Panc1 (cell line): ENCODE measurements at regions not wholly inside any gene's neighbourhood (a gene's known extent, or its start where the extent isn't known, plus 50 kb on each side); places are given as distances from the start of the nearest gene placed in this dataset.

ENCODE experiments used
- ATAC-seq: fragments of 200-7000 bp; cut with Tn5 transposase; 2 replicates; pipeline ENCODE4 v1.9.1; 2020; ENCODE audit warnings: mild to moderate bottlenecking, moderate library complexity
- BruUV-seq: library from RNA; stranded (reverse); fragments of 400-500 nt; replicated peaks from 2 replicates; lab custom pipeline; 2021; lab: Mats Ljungman, UMichigan
- CTCF ChIA-PET: fragments of 300-600 bp; sonication (Branson Sonifier 250); formaldehyde crosslinking; loops from one replicate; lab custom pipeline; 2022; ENCODE audit warnings: antibody characterized with exemption; lab: Charles Lee
- POLR2A ChIA-PET: fragments of 300-600 bp; sonication (Branson Sonifier 250); formaldehyde crosslinking; loops from one replicate; lab custom pipeline; 2022; ENCODE audit warnings: antibody characterized with exemption; lab: Charles Lee
- DNase-seq: peaks from one replicate; pipeline ENCODE4 v3.0.0-alpha.2; 2010; ENCODE audit warnings: low read depth, low spot score
- H3K27ac ChIP-seq: 2 replicates; pipeline ENCODE4 v1.5.1; 2011; ENCODE audit warnings: mild to moderate bottlenecking, low read length, inconsistent platforms
- H3K27me3 ChIP-seq: fragments of 200-500 bp; sonication (Bioruptor generic); 2 replicates; pipeline ENCODE4 v1.6.0; 2014; ENCODE audit warnings: low read length, inconsistent platforms; ENCODE audit not compliant: control insufficient read depth, insufficient read depth
- H3K36me3 ChIP-seq: fragments of 200-500 bp; sonication (Bioruptor generic); 2 replicates; pipeline ENCODE4 v1.5.1; 2014; ENCODE audit warnings: inconsistent platforms, mild to moderate bottlenecking, low read length, moderate library complexity; ENCODE audit not compliant: control insufficient read depth, insufficient read depth
- H3K4me1 ChIP-seq: 2 replicates; pipeline ENCODE4 v1.5.1; 2011; ENCODE audit warnings: inconsistent platforms, mild to moderate bottlenecking, low read length, moderate library complexity; ENCODE audit not compliant: control insufficient read depth, insufficient read depth
- H3K4me3 ChIP-seq, 2 experiments: 2 replicates each; pipeline ENCODE4 v1.5.1; 2011 to 2012; ENCODE audit warnings: low read depth in 2 of 2, low read length in 2 of 2, mild to moderate bottlenecking in 2 of 2, inconsistent platforms in 1 of 2, moderate library complexity in 1 of 2
- H3K9me3 ChIP-seq: fragments of 200-500 bp; sonication (Bioruptor generic); 2 replicates; pipeline ENCODE4 v1.5.1; 2014; ENCODE audit warnings: low read depth, mild to moderate bottlenecking, inconsistent platforms, low read length, moderate library complexity; ENCODE audit not compliant: control insufficient read depth, insufficient read depth
- POLR2AphosphoS5 ChIP-seq: IDR thresholded peaks from 2 replicates; pipeline ENCODE4 v1.6.1; 2012; ENCODE audit warnings: mild to moderate bottlenecking, low read depth, low read length, moderate library complexity
- REST ChIP-seq, 2 experiments: IDR thresholded peaks; 2 replicates each; pipeline ENCODE4 v1.6.1; 2011 to 2012; ENCODE audit warnings: low read depth in 2 of 2, control low read depth in 1 of 2, low read length in 1 of 2, mild to moderate bottlenecking in 1 of 2, moderate library complexity in 1 of 2; ENCODE audit not compliant: insufficient read depth in 1 of 2
- SIN3A ChIP-seq: IDR thresholded peaks from 2 replicates; pipeline ENCODE4 v1.6.1; 2012; ENCODE audit warnings: low read depth, mild to moderate bottlenecking, low read length, moderate library complexity, borderline replicate concordance; ENCODE audit not compliant: insufficient read depth
- TCF7L2 ChIP-seq: IDR thresholded peaks from 2 replicates; pipeline ENCODE4 v1.6.1; 2011; ENCODE audit warnings: mild to moderate bottlenecking, low read depth, low read length, inconsistent platforms
- in situ Hi-C: cut with HindIII; loops from 2 replicates; pipeline ENCODE4 v1.10.0; 2016; ENCODE audit warnings: low sequenced_read_pairs, low pct_unique_long_range_greater_than_20kb
- intact Hi-C: fragments of 100-400 bp; cut with micrococcal nuclease; formaldehyde crosslinking; loops from one replicate; pipeline ENCODE4 v1.10.0; 2022; ENCODE audit not compliant: unreplicated experiment
- TF ChIP-seq, protein P1 (sequence below): fragments of 450-650 bp; IDR thresholded peaks from 2 replicates; pipeline ENCODE4 v1.5.1; 2017; ENCODE audit warnings: mild to moderate bottlenecking

- H3K9me3 ChIP-seq: no peaks in the 10 kb centered on the region
- H3K4me3 ChIP-seq: no peak overlapping the region
- in situ Hi-C loops (no loop called here), intact Hi-C loops (no loop called here)
- no peak overlapping the region for H3K27ac ChIP-seq
- no peaks in the 10 kb centered on the region for H3K27me3 ChIP-seq
- TF ChIP-seq SIN3A (no peak), POLR2AphosphoS5 (no peak), REST (IDR thresholded peaks at IDR 0.05; ENCODE audit: insufficient read depth in 1 of 2, low read depth in 2 of 2, low read length in 1 of 2) (no peak), TCF7L2 (no peak)
- TF ChIP-seq, protein P1, sequence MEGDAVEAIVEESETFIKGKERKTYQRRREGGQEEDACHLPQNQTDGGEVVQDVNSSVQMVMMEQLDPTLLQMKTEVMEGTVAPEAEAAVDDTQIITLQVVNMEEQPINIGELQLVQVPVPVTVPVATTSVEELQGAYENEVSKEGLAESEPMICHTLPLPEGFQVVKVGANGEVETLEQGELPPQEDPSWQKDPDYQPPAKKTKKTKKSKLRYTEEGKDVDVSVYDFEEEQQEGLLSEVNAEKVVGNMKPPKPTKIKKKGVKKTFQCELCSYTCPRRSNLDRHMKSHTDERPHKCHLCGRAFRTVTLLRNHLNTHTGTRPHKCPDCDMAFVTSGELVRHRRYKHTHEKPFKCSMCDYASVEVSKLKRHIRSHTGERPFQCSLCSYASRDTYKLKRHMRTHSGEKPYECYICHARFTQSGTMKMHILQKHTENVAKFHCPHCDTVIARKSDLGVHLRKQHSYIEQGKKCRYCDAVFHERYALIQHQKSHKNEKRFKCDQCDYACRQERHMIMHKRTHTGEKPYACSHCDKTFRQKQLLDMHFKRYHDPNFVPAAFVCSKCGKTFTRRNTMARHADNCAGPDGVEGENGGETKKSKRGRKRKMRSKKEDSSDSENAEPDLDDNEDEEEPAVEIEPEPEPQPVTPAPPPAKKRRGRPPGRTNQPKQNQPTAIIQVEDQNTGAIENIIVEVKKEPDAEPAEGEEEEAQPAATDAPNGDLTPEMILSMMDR: no peak
- H3K36me3 ChIP-seq: no peaks in the 10 kb centered on the region
- ATAC-seq (no peak), DNase-seq (no peak)
- POLR2A ChIA-PET: no interaction called here
- CTCF ChIA-PET: no interaction called here
- no TSS peak for BruUV-seq
- H3K4me1 ChIP-seq: no peaks in the 10 kb centered on the region
These were observed 613.0 kb downstream of the RPS29 start for GRCh38 chr14:48973151-48973550.

DNA sequence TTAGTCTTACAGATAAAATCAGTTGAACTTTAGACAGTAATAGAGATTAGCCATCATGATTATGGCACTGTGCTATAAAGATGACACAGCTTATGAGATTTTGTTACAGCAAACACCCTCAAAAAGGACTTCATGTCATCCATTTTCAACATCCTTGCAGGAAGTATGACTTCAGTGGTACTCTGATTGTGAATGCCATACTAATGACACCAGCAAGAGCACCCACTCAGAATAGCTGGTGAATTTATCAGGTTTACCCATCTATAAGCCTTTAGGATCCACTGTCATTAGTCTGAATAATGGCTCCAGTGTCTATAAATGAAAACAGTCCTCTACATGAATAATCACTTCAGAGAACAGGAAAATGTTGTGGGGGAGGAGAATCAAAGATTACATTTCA, 615.2 kb downstream of the RPS29 start:
- no peaks in the 10 kb centered on the region for H3K27me3 ChIP-seq
- no peaks in the 10 kb centered on the region for H3K9me3 ChIP-seq
- POLR2A ChIA-PET: no interaction called here
- in situ Hi-C loops (no loop called here), intact Hi-C loops (no loop called here)
- ATAC-seq (no peak), DNase-seq (no peak)
- no peaks in the 10 kb centered on the region for H3K36me3 ChIP-seq
- no peak overlapping the region for H3K4me3 ChIP-seq
- CTCF ChIA-PET: no interaction called here
- BruUV-seq: no TSS peak
- H3K4me1 ChIP-seq: no peaks in the 10 kb centered on the region
- H3K27ac ChIP-seq: no peak overlapping the region
- no peak for TF ChIP-seq SIN3A
- TF ChIP-seq POLR2AphosphoS5: no peak
- TF ChIP-seq TCF7L2: no peak
- TF ChIP-seq, protein P1: no peak
- TF ChIP-seq REST (IDR thresholded peaks at IDR 0.05; ENCODE audit: insufficient read depth in 1 of 2, low read depth in 2 of 2, low read length in 1 of 2): no peak
